ENCODE measurements at regions not wholly inside any gene's neighbourhood (a gene's known extent, or its start where the extent isn't known, plus 50 kb on each side); places are given as distances from the start of the nearest gene placed in this dataset.

GRCh38 chr3:117128133-117128532 lies 418.6 kb downstream of the TUSC7 start (continued):
- no peak for TF ChIP-seq CTCF (conservative IDR thresholded peaks at IDR 0.05; ENCODE audit: low read depth in 2 of 2)
- TF ChIP-seq REST (IDR thresholded peaks at IDR 0.05; ENCODE audit: unreplicated experiment), result no peak
- TF ChIP-seq JUNB (IDR thresholded peaks at IDR 0.05; ENCODE audit: unreplicated experiment), result no peak

DNA sequence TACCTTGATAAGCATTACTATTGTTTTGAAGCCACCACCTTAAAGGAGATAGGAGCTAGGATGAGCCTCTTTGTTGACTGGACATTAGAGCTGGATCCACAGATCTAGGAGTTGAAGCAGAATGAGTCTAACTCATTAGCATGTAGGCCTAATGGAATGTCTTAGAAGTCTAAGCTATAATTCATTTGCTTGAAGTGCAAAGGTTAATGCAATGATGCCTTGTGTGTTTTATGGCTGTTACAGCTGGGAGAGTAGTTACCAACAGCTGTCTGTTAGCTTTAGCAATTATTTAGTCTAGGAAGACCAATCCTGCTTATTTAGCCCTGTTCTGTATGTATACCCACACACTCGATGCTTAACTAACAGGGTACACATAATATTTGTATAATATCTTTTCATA lies 419.3 kb downstream of the TUSC7 start:
- Mint-ChIP-seq H3K27me3 (ENCODE audit: insufficient read depth, low read depth, poor library complexity) (peaks cover 1% of the 10 kb centered on the region), H3K4me3 (no peak overlapping the region), H3K9me3 (no peaks in the 10 kb centered on the region), H3K36me3 (ENCODE audit: low read depth) (no peaks in the 10 kb centered on the region), H3K4me1 (peaks cover 11% of the 10 kb centered on the region), H3K27ac (no peak overlapping the region)
- no peaks in the 10 kb centered on the region for H3K9me2 ChIP-seq (ENCODE audit: insufficient read depth)
- no peak overlapping the region for H2AFZ ChIP-seq
- H3K79me2 ChIP-seq (replicated peaks; ENCODE audit: insufficient read depth), result no peaks in the 10 kb centered on the region
- no peak overlapping the region for H3K27ac ChIP-seq (ENCODE audit: low read depth)
- DNase-seq (ENCODE audit: low spot score), result no peak
- no peaks in the 10 kb centered on the region for H3K4me1 ChIP-seq (ENCODE audit: insufficient read depth)
- no peaks in the 10 kb centered on the region for H3K36me3 ChIP-seq (ENCODE audit: insufficient read depth)
- H3K4me3 ChIP-seq, result no peak overlapping the region
- no peaks in the 10 kb centered on the region for H3K27me3 ChIP-seq (ENCODE audit: insufficient read depth)
- H3K4me2 ChIP-seq, result no peak overlapping the region
- ATAC-seq, result no peak
- H3F3A ChIP-seq (replicated peaks; ENCODE audit: low read depth), result no peaks in the 10 kb centered on the region
- H4K20me1 ChIP-seq (replicated peaks; ENCODE audit: insufficient read depth), result no peaks in the 10 kb centered on the region
- TF ChIP-seq CTCF (conservative IDR thresholded peaks at IDR 0.05; ENCODE audit: low read depth in 2 of 2), result no peak
- TF ChIP-seq EZH2phosphoT487 (IDR thresholded peaks at IDR 0.05; ENCODE audit: unreplicated experiment), result no peak
- no peak for TF ChIP-seq EZH2 (IDR thresholded peaks at IDR 0.05; ENCODE audit: low read depth, unreplicated experiment)
- TF ChIP-seq ZNF462 (CRISPR knock-in tag; IDR thresholded peaks at IDR 0.05), result no peak
- no peak for TF ChIP-seq ZNF114 (CRISPR knock-in tag; IDR thresholded peaks at IDR 0.05)
- TF ChIP-seq ETS1 (IDR thresholded peaks at IDR 0.05), result no peak
- TF ChIP-seq STAT1 (IDR thresholded peaks at IDR 0.05; ENCODE audit: unreplicated experiment), result no peak
- no peak for TF ChIP-seq ZNF331 (CRISPR knock-in tag; IDR thresholded peaks at IDR 0.05; ENCODE audit: low read depth)
- TF ChIP-seq CREB1 (CRISPR knock-in tag; IDR thresholded peaks at IDR 0.05; ENCODE audit: low read depth), result no peak

All from GM23338 (cell line).